GM20000 (cell line): ENCODE measurements at regions not wholly inside any gene's neighbourhood (a gene's known extent, or its start where the extent isn't known, plus 50 kb on each side); places are given as distances from the start of the nearest gene placed in this dataset.

Experiments
- DNase-seq: peaks from one replicate; pipeline ENCODE4 v3.0.0; 2012; ENCODE audit warnings: low spot score
- CTCF ChIP-seq: IDR thresholded peaks from 2 replicates; pipeline ENCODE4 v1.5.1; 2012; ENCODE audit warnings: mild to moderate bottlenecking, control low read depth; ENCODE audit errors: extremely low read depth, missing control alignments

- no peak for TF ChIP-seq CTCF
- DNase-seq = no peak
Observed at GRCh38 chr18:10367836-10368235, 86.6 kb upstream of the APCDD1 start.

- no peak for TF ChIP-seq CTCF
- no peak for DNase-seq
Observed at GRCh38 chr18:10368456-10369453, 85.7 kb upstream of the APCDD1 start.

- no peak for DNase-seq
- TF ChIP-seq CTCF = no peak
Observed at GRCh38 chr18:10370716-10371115, 83.7 kb upstream of the APCDD1 start.

- DNase-seq = no peak
- TF ChIP-seq CTCF = no peak
Observed at GRCh38 chr18:10371165-10371564, 83.3 kb upstream of the APCDD1 start.

GRCh38 chr18:10374195-10374594, 80.2 kb upstream of the APCDD1 start:
- no peak for TF ChIP-seq CTCF
- DNase-seq = no peak

- no peak for TF ChIP-seq CTCF
- no peak for DNase-seq
Observed at GRCh38 chr18:10374636-10375293, 79.7 kb upstream of the APCDD1 start.

- TF ChIP-seq CTCF = no peak
- no peak for DNase-seq
Observed at GRCh38 chr18:10376731-10377130, 77.7 kb upstream of the APCDD1 start.
